Bronchial epithelial cell (primary cell): ENCODE measurements at regions not wholly inside any gene's neighbourhood (a gene's known extent, or its start where the extent isn't known, plus 50 kb on each side); places are given as distances from the start of the nearest gene placed in this dataset.

Source experiments
- DNase-seq: peaks from one replicate; pipeline ENCODE4 v3.0.0-alpha.2; 2010; ENCODE audit warnings: low read depth
- FAIRE-seq: peaks from 2 replicates; lab custom pipeline; 2011; peaks lifted over from hg19 to GRCh38; lab: Jason Lieb, UNC
- H3K27me3 ChIP-seq: 2 replicates; pipeline ENCODE4 v1.5.1; 2011; ENCODE audit warnings: low read length; ENCODE audit not compliant: control insufficient read depth, insufficient read depth
- H3K36me3 ChIP-seq: 2 replicates; pipeline ENCODE4 v1.5.1; 2011; ENCODE audit warnings: low read length; ENCODE audit not compliant: control insufficient read depth, insufficient read depth
- H3K4me3 ChIP-seq: 2 replicates; pipeline ENCODE4 v1.5.1; 2011; ENCODE audit warnings: mild to moderate bottlenecking, low read depth, low read length, control low read depth
- CTCF ChIP-seq: IDR thresholded peaks from 2 replicates; pipeline ENCODE4 v1.5.1; 2011; ENCODE audit warnings: mild to moderate bottlenecking, moderate library complexity, low read length, control low read depth, inconsistent platforms; ENCODE audit not compliant: insufficient read depth, severe bottlenecking

GRCh38 chr6:18785810-18786490 is 398.8 kb downstream of the RNF144B start:
- H3K36me3 ChIP-seq, result no peaks in the 10 kb centered on the region
- no peak overlapping the region for H3K4me3 ChIP-seq
- TF ChIP-seq CTCF, result no peak
- DNase-seq (no peak), FAIRE-seq (no peak)
- no peaks in the 10 kb centered on the region for H3K27me3 ChIP-seq

GRCh38 chr6:18792866-18793265 is 405.7 kb downstream of the RNF144B start:
- Histone ChIP-seq H3K36me3 (no peaks in the 10 kb centered on the region), H3K4me3 (no peak overlapping the region), H3K27me3 (no peaks in the 10 kb centered on the region)
- DNase-seq (no peak), FAIRE-seq (no peak)
- TF ChIP-seq CTCF, result no peak

- no peak for TF ChIP-seq CTCF
- no peaks in the 10 kb centered on the region for H3K36me3 ChIP-seq
- H3K27me3 ChIP-seq, result no peaks in the 10 kb centered on the region
- DNase-seq (no peak), FAIRE-seq (peak; percentile 13)
- H3K4me3 ChIP-seq, result no peak overlapping the region
Observed at GRCh38 chr6:18795726-18796125, 408.6 kb downstream of the RNF144B start.

- H3K4me3 ChIP-seq, result no peak overlapping the region
- FAIRE-seq, result no peak
- no peak for DNase-seq
- no peak for TF ChIP-seq CTCF
- H3K36me3 ChIP-seq, result no peaks in the 10 kb centered on the region
- H3K27me3 ChIP-seq, result no peaks in the 10 kb centered on the region
Observed at GRCh38 chr6:18820725-18821124, 433.6 kb downstream of the RNF144B start.

GRCh38 chr6:18823782-18824386 is 436.7 kb downstream of the RNF144B start:
- Histone ChIP-seq H3K4me3 (no peak overlapping the region), H3K36me3 (no peaks in the 10 kb centered on the region), H3K27me3 (no peaks in the 10 kb centered on the region)
- TF ChIP-seq CTCF, result peak; percentile 60
- DNase-seq (peak; percentile 23), FAIRE-seq (no peak)
